BLaER1 (cell line): ENCODE measurements at regions not wholly inside any gene's neighbourhood (a gene's known extent, or its start where the extent isn't known, plus 50 kb on each side); places are given as distances from the start of the nearest gene placed in this dataset.
"Not testable (repeated sequence)": the region's sequence is repeated elsewhere in the genome, so short reads cannot be mapped to it uniquely, and the experiment has no call there.

ENCODE experiments used
- H3K27ac ChIP-seq: shearing (Covaris generic); formaldehyde crosslinking; 2 replicates; pipeline ENCODE4 v1.8.1; 2022
- H3K27me3 ChIP-seq: shearing (Covaris generic); formaldehyde crosslinking; 2 replicates; pipeline ENCODE4 v1.8.1; 2022
- H3K36me3 ChIP-seq: shearing (Covaris generic); formaldehyde crosslinking; 2 replicates; pipeline ENCODE4 v1.8.1; 2022
- H3K4me1 ChIP-seq: shearing (Covaris generic); formaldehyde crosslinking; 2 replicates; pipeline ENCODE4 v1.8.1; 2022
- H3K4me2 ChIP-seq: shearing (Covaris generic); formaldehyde crosslinking; 2 replicates; pipeline ENCODE4 v1.8.1; 2022
- H3K4me3 ChIP-seq: shearing (Covaris generic); formaldehyde crosslinking; 2 replicates; pipeline ENCODE4 v1.8.1; 2022
- H3K9ac ChIP-seq: shearing (Covaris generic); formaldehyde crosslinking; 2 replicates; pipeline ENCODE4 v1.8.1; 2022
- H3K9me3 ChIP-seq: shearing (Covaris generic); formaldehyde crosslinking; 2 replicates; pipeline ENCODE4 v1.8.1; 2022
- H4K20me1 ChIP-seq: shearing (Covaris generic); formaldehyde crosslinking; 2 replicates; pipeline ENCODE4 v1.8.1; 2022
- Cebpa-rat ChIP-seq: shearing (Covaris generic); IDR thresholded peaks from 2 replicates; pipeline ENCODE4 v1.8.1; 2022

DNA sequence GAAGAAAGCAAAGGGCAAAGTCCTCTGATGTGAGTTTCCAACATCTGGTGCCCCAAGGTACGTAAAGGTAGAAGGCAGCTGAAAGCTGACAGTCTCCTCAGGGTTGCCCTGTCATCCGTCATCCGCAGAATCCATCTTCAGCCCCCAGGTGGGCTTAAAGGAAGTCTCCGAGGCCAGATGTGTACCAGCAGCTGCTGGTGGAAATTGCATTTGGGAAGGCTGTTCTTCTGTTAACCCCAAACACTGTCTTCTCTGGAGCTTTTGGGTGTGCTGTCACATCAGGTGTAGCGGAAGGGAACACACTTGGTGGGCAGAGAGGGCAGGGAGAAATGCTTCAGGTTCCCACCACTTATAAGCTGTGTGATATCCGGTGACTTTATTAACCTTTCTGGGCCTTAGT is 310.0 kb upstream of the GATB start:
- peaks cover 13% of the 10 kb centered on the region; the same call in 1 of the 2 replicates for H3K9me3 ChIP-seq
- no peak for TF ChIP-seq Cebpa-rat
- 0 out of 2 replicates have a peak, but pooled peaks cover 4% of the 10 kb centered on the region for H3K36me3 ChIP-seq
- peak overlapping the region; percentile 83 for H3K9ac ChIP-seq
- no peaks in the 10 kb centered on the region for H4K20me1 ChIP-seq
- H3K4me2 ChIP-seq, result peak overlapping the region; percentile 82
- H3K4me3 ChIP-seq, result peak overlapping the region; percentile 64
- H3K27me3 ChIP-seq, result no peaks in the 10 kb centered on the region
- peaks cover 99% of the 10 kb centered on the region for H3K4me1 ChIP-seq
- H3K27ac ChIP-seq, result peak overlapping the region; percentile 88

DNA sequence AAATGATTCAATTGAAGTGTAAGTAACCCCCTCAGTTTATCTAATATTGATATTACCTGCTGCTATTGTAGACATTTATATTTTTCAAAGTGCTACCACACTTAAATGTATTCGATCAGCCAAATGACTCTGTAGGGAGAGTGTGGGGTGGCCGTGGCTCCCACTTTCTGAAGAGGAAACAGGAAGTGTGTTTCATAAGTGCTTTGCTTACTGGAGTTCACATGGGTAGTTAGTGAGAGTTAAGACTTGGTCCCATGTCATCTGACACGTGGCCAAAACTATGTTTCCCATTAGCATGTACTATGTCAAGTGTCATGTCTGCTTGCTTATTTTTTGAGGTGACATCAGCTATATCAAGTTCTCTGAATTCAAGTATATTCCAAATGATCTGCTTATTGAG is 308.1 kb upstream of the GATB start:
- H3K4me1 ChIP-seq, result peaks cover 99% of the 10 kb centered on the region
- no peaks in the 10 kb centered on the region for H4K20me1 ChIP-seq
- H3K9me3 ChIP-seq, result peaks cover 13% of the 10 kb centered on the region; the same call in 1 of the 2 replicates
- TF ChIP-seq Cebpa-rat, result no peak
- H3K9ac ChIP-seq, result no peak overlapping the region
- H3K36me3 ChIP-seq, result 0 out of 2 replicates have a peak, but pooled peaks cover 4% of the 10 kb centered on the region
- H3K27ac ChIP-seq, result 0 out of 2 replicates have a peak overlapping the region, but pooled peaks have one; percentile 88
- no peak overlapping the region for H3K4me3 ChIP-seq
- H3K4me2 ChIP-seq, result peak overlapping the region; percentile 82
- no peaks in the 10 kb centered on the region for H3K27me3 ChIP-seq

DNA sequence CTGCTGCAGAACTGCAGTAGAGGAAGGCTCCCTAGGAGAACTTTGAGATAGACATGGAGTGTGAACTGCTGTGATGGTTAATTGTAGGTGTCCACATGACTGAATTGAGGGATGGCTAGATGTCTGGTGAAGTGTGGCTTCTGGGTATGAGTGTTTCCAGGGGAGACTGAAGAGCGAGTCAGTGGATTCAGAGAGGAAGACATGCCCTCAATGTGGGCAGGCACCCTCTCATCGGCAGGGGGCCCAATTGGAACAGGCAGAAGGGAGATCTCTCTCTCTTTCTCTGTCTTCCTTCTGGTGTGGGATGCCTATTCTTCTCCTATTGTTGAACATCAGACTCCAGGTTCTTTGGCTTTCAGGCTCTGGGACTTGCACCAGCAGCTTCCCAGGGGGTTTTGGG is 304.7 kb upstream of the GATB start:
- Histone ChIP-seq H3K36me3 (peaks cover 8% of the 10 kb centered on the region; the same call in 1 of the 2 replicates), H3K27ac (peak overlapping the region; percentile 55; the same call in 1 of the 2 replicates), H3K4me1 (peaks cover 76% of the 10 kb centered on the region), H3K4me3 (no peak overlapping the region), H3K4me2 (peak overlapping the region; percentile 65), H4K20me1 (no peaks in the 10 kb centered on the region), H3K27me3 (no peaks in the 10 kb centered on the region), H3K9me3 (peaks cover 28% of the 10 kb centered on the region), H3K9ac (peak overlapping the region; percentile 21; the same call in 1 of the 2 replicates)
- TF ChIP-seq Cebpa-rat, result no peak

DNA sequence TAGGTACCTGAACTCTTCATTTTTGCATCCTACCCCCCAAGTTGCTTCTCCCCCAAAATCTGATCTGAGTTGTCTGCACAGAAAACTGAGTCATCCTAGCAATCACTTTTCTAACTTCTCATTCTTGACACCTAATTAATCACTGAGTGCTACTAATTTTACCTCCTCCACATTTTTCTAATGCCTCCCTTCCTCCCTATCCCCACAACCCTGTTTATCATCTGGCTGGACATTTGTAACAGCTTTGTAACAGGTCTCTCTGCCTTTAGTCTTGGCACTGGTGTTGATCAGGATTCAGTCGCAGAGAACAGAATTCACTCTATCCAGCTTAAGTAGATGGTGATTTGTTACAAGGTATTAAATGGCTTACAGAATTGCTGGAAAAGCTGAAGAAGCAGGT is 303.9 kb upstream of the GATB start:
- Histone ChIP-seq H4K20me1 (no peaks in the 10 kb centered on the region), H3K36me3 (peaks cover 10% of the 10 kb centered on the region), H3K9ac (no peak overlapping the region; the same call in 1 of the 2 replicates), H3K27me3 (no peaks in the 10 kb centered on the region), H3K9me3 (peaks cover 26% of the 10 kb centered on the region), H3K4me3 (no peak overlapping the region), H3K27ac (peak overlapping the region; percentile 55; the same call in 1 of the 2 replicates), H3K4me2 (peak overlapping the region; percentile 65), H3K4me1 (peaks cover 68% of the 10 kb centered on the region)
- TF ChIP-seq Cebpa-rat, result no peak

DNA sequence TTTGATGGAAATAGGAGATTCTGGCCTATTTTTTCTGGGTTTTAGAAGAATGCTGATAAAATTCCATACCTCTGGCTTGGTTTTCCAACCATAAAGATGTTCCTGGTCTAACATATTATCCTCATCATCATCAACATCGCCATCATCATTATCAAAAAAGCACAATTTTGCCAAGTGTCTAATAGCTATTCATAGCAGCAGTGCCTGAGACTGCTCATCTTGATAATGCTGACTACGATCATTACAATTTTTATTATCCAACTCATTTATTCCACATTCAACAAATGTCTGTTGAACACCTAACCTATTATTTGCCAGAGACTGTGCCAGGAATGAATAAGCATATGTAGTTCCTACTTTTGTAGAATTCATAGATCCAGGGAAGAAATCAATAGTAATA is 303.5 kb upstream of the GATB start:
- no peak overlapping the region for H3K9ac ChIP-seq
- H3K4me3 ChIP-seq, result no peak overlapping the region
- H3K27me3 ChIP-seq, result no peaks in the 10 kb centered on the region
- no peak for TF ChIP-seq Cebpa-rat
- peaks cover 15% of the 10 kb centered on the region for H3K36me3 ChIP-seq
- no peak overlapping the region for H3K27ac ChIP-seq
- H4K20me1 ChIP-seq, result no peaks in the 10 kb centered on the region
- peaks cover 30% of the 10 kb centered on the region for H3K9me3 ChIP-seq
- peaks cover 64% of the 10 kb centered on the region for H3K4me1 ChIP-seq
- peak overlapping the region; percentile 65 for H3K4me2 ChIP-seq

DNA sequence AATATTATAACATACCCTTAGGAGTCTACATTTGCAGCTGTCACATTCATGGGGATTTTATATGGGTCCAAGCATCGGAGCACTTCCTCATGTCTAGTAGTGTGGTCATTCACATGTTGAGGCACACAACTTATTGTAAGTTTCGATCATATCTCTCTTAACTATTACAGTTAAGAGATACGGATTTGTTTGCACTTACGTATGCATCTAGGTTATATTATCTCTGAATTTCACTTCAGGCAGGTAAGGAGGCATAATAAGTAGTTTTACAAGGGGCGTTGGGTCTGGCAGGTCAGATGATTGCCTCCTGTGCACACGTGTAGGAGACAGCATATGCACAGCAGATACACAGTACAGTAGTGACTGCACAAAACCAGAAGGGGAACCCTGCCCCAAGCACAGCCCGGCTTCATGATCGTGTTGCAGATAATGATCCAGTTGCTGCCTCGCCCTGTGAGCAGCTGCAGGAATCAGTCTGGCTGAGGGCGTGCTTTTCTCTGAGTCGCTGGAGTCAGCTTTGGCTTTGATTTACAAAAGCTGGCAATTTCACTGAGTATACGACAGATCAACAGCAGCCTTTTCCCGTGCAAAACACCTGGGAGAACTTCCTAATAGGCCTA is 302.9 kb upstream of the GATB start:
- H3K27ac ChIP-seq, result no peak overlapping the region
- H3K9ac ChIP-seq, result no peak overlapping the region
- TF ChIP-seq Cebpa-rat, result no peak
- no peaks in the 10 kb centered on the region for H3K27me3 ChIP-seq
- H3K4me3 ChIP-seq, result no peak overlapping the region
- H4K20me1 ChIP-seq, result no peaks in the 10 kb centered on the region
- peaks cover 36% of the 10 kb centered on the region for H3K9me3 ChIP-seq
- 0 out of 2 replicates have a peak overlapping the region, but pooled peaks have one; percentile 65 for H3K4me2 ChIP-seq
- peaks cover 58% of the 10 kb centered on the region for H3K4me1 ChIP-seq
- peaks cover 20% of the 10 kb centered on the region for H3K36me3 ChIP-seq

DNA sequence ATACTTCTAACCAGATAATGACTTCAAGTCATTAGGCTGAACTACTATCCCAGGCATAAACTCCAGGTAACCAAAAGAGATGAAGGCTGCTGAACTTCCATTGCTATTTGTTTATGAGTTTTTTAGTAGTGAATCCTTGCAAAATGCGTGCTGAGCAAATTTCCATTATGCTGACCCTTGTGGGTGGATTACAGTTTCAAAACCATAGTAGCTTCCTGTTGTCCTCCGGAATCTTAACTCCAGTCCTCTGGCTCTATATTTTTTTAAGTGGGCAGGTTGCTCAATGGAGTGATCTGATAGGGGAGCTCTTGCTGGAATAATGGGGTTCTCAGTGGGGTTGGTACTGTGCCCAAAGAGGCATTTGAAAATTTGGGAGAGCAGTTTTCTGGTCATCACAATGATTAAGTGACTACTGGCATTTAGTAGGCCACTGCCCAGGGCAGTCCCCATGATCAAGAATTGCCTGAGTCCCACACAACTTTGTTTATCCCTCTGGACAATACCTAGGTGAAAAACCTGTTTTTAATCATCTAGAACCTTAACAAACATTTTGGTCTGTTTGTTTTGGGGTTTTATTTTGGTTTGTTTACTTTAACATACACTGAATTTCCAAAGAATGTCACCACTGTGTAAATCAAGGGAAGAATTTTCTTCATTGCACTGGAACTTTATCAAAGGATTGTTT is 302.3 kb upstream of the GATB start:
- H3K4me3 ChIP-seq, result no peak overlapping the region
- no peak overlapping the region for H3K9ac ChIP-seq
- no peak overlapping the region for H3K27ac ChIP-seq
- no peak overlapping the region for H3K4me2 ChIP-seq
- H3K4me1 ChIP-seq, result peaks cover 52% of the 10 kb centered on the region
- peaks cover 39% of the 10 kb centered on the region for H3K9me3 ChIP-seq
- H4K20me1 ChIP-seq, result no peaks in the 10 kb centered on the region
- TF ChIP-seq Cebpa-rat, result no peak
- H3K36me3 ChIP-seq, result peaks cover 25% of the 10 kb centered on the region
- H3K27me3 ChIP-seq, result no peaks in the 10 kb centered on the region

DNA sequence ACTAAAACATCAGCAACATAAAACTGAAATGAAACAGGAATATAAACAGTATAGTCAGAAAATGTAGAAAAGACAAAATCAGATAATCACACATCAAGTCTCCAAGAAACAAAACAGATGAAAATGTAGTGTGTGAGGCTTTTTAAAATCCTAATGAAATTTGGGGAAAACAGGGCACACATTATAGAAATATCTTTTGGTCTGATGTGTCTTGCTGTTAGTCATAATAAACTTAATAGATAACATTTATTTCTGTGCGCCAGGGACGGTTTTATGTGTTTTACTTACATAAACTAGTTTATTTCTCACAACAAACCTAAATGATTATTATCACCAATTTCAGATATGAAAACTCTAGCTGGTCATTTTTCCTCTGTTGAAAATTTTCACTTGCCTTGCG is 293.9 kb upstream of the GATB start:
- H4K20me1 ChIP-seq, result no peaks in the 10 kb centered on the region
- peaks cover 30% of the 10 kb centered on the region for H3K36me3 ChIP-seq
- H3K4me3 ChIP-seq, result no peak overlapping the region
- H3K27ac ChIP-seq, result no peak overlapping the region
- peaks cover 51% of the 10 kb centered on the region for H3K9me3 ChIP-seq
- no peak for TF ChIP-seq Cebpa-rat
- H3K9ac ChIP-seq, result no peak overlapping the region
- H3K4me1 ChIP-seq, result peaks cover 31% of the 10 kb centered on the region
- no peaks in the 10 kb centered on the region for H3K27me3 ChIP-seq
- no peak overlapping the region for H3K4me2 ChIP-seq

DNA sequence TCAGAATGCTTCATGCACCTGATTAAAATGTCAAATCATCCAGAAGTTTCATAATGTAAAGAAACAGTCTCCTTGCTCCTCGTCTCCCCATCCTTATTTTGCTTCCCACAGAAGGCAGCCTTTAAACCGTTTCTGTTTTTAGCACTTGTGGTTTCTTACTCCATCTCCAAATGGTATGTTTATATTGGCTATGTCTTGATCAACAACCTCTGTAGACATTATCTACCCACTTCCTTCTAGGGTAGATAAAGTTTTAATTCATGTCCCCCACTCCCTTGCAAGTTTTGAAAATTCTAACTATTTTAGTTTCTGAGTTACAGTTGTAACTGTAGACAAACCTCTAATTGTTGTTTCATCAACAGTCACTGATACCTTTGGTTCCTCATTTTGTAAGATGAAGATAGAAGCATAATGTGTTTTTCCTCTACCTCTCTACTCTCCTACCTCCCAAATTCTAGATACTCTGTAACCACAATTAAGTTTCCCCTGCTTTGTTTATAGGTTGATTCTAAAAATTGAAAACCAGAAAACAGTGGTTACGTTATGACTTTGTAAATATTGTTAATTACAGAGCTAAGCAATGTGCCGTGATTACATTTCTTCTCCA is 291.7 kb upstream of the GATB start:
- Histone ChIP-seq H3K9me3 (peaks cover 31% of the 10 kb centered on the region), H3K27me3 (no peaks in the 10 kb centered on the region), H3K36me3 (peaks cover 12% of the 10 kb centered on the region), H4K20me1 (no peaks in the 10 kb centered on the region), H3K4me2 (peak overlapping the region; percentile 53), H3K27ac (peak overlapping the region; percentile 16; the same call in 1 of the 2 replicates), H3K9ac (no peak overlapping the region), H3K4me3 (no peak overlapping the region), H3K4me1 (peaks cover 46% of the 10 kb centered on the region)
- TF ChIP-seq Cebpa-rat, result no peak

DNA sequence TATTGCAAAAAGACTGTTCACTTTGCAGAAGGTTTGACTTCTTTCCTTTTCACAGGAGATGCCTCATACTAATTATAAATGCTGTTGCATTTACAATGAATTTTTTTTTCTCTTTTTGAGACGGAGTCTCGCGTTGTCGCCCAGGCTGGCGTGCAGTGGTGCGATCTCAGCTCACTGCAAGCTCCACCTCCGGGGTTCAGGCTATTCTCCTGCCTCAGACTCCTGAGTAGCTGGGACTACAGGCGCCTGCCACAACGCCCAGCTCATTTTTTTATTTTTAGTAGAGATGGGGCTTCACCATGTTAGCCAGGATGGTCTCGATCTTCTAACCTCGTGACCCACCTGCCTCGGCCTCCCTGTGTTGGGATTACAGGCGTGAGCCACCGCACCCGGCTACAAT is 290.5 kb upstream of the GATB start:
- H3K36me3 ChIP-seq, H3K9ac ChIP-seq, H4K20me1 ChIP-seq, H3K27me3 ChIP-seq, H3K27ac ChIP-seq, H3K4me3 ChIP-seq: not testable (repeated sequence)
- H3K4me1 ChIP-seq, result peaks cover 58% of the 10 kb centered on the region
- peak overlapping the region; percentile 53; the same call in 1 of the 2 replicates for H3K4me2 ChIP-seq
- H3K9me3 ChIP-seq, result peaks cover 19% of the 10 kb centered on the region
